RWPE1 (cell line): ENCODE measurements at regions not wholly inside any gene's neighbourhood (a gene's known extent, or its start where the extent isn't known, plus 50 kb on each side); places are given as distances from the start of the nearest gene placed in this dataset.

ENCODE experiments used
- CTCF ChIA-PET: fragments of 350-600 bp; sonication (Branson Sonifier 250); formaldehyde crosslinking; extraction: SDS; loops from one replicate; lab custom pipeline; 2021; lab: Yijun Ruan, JAX
- POLR2A ChIA-PET: fragments of 400-600 bp; formaldehyde crosslinking; extraction: SDS; loops from one replicate; lab custom pipeline; 2020; ENCODE audit warnings: antibody characterized with exemption; ENCODE audit not compliant: low non-redundant PET; lab: Yijun Ruan, JAX
- DNase-seq: peaks from one replicate; pipeline ENCODE4 v3.0.0; 2012; ENCODE audit warnings: low spot score
- H3K27ac ChIP-seq: fragments of 450-650 bp; 2 replicates; pipeline ENCODE4 v1.5.1; 2017
- TF ChIP-seq, protein P1 (sequence below): fragments of 450-650 bp; conservative IDR thresholded peaks from 2 replicates; pipeline ENCODE4 v1.5.1; 2017; ENCODE audit warnings: low read depth, mild to moderate bottlenecking

DNA sequence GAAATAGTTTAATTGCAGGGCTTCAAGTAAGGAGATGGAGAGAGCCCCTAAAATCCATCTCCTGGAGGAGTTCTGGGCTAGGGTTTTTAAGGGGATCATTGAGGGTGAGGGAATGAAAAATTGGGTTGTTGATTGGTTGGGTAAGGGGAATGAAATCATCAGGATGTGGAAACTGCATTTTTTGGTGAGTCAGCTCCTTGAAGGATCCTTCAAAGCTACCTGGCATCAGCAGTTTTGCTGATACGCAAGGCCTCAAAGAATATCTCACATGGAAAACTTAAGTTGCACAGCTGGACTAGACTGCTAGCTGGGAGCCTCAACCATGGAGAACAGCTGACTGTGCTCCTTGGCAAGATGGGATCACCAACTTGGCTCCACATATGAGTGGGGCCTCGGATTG, 136.7 kb downstream of the FGF10 start:
- ChIA-PET POLR2A (no interaction called here), CTCF (no interaction called here)
- DNase-seq: no peak
- TF ChIP-seq, protein P1, sequence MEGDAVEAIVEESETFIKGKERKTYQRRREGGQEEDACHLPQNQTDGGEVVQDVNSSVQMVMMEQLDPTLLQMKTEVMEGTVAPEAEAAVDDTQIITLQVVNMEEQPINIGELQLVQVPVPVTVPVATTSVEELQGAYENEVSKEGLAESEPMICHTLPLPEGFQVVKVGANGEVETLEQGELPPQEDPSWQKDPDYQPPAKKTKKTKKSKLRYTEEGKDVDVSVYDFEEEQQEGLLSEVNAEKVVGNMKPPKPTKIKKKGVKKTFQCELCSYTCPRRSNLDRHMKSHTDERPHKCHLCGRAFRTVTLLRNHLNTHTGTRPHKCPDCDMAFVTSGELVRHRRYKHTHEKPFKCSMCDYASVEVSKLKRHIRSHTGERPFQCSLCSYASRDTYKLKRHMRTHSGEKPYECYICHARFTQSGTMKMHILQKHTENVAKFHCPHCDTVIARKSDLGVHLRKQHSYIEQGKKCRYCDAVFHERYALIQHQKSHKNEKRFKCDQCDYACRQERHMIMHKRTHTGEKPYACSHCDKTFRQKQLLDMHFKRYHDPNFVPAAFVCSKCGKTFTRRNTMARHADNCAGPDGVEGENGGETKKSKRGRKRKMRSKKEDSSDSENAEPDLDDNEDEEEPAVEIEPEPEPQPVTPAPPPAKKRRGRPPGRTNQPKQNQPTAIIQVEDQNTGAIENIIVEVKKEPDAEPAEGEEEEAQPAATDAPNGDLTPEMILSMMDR: no peak
- H3K27ac ChIP-seq: no peak overlapping the region

DNA sequence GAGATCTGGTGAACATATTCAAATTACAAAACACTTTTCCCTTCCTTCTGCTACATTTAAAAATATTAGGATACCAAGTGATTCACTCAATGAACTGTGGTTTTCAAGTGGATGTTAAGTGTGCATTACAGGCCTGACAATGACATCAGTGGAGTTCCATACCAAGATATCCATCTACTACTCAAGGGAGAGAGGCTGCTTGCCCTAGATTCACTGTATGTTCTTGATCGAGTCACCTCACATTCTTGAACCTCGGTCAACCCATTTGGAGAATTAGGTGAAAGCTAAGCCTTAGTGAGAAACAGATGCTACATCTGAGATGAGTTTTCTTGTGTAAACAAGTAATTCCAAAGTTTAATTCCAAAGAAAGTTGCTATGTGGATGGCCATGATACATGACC, 142.2 kb downstream of the FGF10 start:
- POLR2A ChIA-PET: no interaction called here
- no peak for DNase-seq
- TF ChIP-seq, protein P1: no peak
- CTCF ChIA-PET: no interaction called here
- no peak overlapping the region for H3K27ac ChIP-seq

DNA sequence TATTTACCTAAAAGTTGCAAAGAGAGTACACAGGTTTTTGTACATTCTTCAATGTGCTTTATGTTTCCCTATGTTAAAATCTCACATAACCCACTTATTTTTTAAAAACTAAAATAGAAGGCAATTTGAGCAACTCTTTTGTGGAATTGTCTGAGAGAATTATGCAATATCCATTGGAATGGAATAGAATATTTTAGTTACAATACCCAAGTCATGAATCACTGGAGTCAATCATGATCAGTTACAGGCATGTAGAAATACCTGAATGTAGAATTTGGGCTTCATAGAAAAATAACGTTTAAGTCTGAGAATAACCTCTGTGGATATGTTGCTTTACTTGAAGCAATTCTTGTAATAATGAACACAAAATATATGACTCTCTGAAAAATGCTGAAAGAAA, 143.3 kb downstream of the FGF10 start:
- ChIA-PET POLR2A (no interaction called here), CTCF (no interaction called here)
- TF ChIP-seq, protein P1: no peak
- no peak overlapping the region for H3K27ac ChIP-seq
- no peak for DNase-seq

DNA sequence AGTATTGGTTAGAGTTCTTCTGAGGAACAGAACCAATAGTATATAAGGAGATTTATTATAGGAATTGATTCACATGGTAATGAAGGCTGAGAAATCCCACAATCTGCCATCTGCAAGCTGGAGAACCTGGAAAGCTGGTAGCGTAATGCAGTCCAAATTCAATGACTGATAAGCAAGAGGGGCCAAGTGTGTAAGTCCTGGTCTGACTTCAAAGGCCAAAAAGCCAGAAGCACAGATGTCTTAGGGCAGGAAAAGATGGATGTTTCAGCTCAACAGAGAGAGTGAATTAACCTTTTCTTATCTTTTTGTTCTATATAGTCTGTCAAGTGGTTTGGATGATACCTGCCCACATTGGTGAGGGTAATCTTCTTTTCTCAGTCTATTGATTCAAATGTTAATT, 146.4 kb downstream of the FGF10 start:
- POLR2A ChIA-PET: no interaction called here
- TF ChIP-seq, protein P1: no peak
- CTCF ChIA-PET: no interaction called here
- H3K27ac ChIP-seq: no peak overlapping the region
- DNase-seq: no peak

DNA sequence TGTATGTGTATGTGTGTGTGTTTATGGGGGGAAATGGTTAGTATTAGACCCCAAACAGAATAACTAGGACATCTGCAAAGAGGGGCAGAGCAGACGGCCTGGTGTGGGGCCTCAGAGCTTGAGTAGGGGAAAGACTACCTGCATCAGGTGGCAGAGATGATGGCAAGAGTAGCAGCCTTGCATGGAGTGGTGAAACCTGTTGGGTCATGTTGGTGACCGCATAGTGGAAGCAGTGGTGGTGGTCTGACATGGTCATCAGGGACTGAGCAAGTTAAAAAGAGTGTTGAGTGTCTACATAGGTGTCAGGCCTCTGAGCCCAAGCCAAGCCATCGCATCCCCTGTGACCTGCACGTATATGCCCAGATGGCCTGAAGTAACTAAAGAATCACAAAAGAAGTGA, 153.2 kb downstream of the FGF10 start:
- no peak for DNase-seq
- no peak overlapping the region for H3K27ac ChIP-seq
- CTCF ChIA-PET: no interaction called here
- POLR2A ChIA-PET: no interaction called here
- TF ChIP-seq, protein P1: no peak

DNA sequence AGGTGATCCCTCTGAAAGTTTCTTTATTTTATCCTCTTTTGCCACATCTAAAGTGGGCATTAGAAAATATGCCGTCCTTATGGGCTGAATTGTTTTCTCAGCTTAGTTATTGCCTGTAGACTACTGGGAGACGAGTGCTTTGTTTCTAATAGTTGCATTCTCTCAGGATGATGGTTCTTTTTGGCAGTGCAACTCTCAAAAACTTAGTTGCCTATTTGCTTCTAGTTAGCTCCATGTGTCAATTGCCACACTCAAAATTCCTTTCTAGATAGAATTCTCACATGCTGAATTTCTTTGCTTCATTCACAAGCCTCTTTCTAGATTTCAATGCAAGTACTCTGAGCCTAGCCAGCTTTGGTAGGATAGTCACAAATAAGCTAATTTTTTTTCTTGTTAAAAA, 155.5 kb downstream of the FGF10 start:
- CTCF ChIA-PET: interaction anchor here (0.6 kb wide), 1 partner anchor 79 kb away, joined by 3 read pairs; no protein-coding TSS in a partner anchor
- DNase-seq: no peak
- TF ChIP-seq, protein P1: no peak
- H3K27ac ChIP-seq: no peak overlapping the region
- POLR2A ChIA-PET: no interaction called here
